A549 (cell line): ENCODE measurements at regions not wholly inside any gene's neighbourhood (a gene's known extent, or its start where the extent isn't known, plus 50 kb on each side); places are given as distances from the start of the nearest gene placed in this dataset.

Experiments used
- ATAC-seq, 2 experiments: fragments of 200-7000 bp in 1 of 2; fragments of >200 bp in 1 of 2; cut with Nextera tagmentation in 1 of 2; cut with Tn5 transposase in 1 of 2; 3 replicates each; pipeline versions ENCODE4 v1.8.0 to v1.9.1; 2018 to 2020; ENCODE audit warnings: mild to moderate bottlenecking in 1 of 2, moderate library complexity in 1 of 2
- CTCF ChIA-PET: fragments of 300-600 bp; sonication (Branson Sonifier 250); formaldehyde crosslinking; extraction: SDS; loops from one replicate; lab custom pipeline; 2021; ENCODE audit warnings: antibody characterized with exemption, inconsistent platforms; lab: Yijun Ruan, JAX
- POLR2A ChIA-PET: fragments of 350-600 bp; formaldehyde crosslinking; extraction: SDS; loops from one replicate; lab custom pipeline; 2021; ENCODE audit warnings: antibody characterized with exemption, inconsistent platforms; lab: Yijun Ruan, JAX
- DNase-seq, 2 experiments: peaks; one replicate each; pipeline versions ENCODE4 v3.0.0 to v3.0.0-alpha.2; 2011 to 2016; ENCODE audit warnings: low read depth in 1 of 2, low spot score in 1 of 2
- FAIRE-seq: peaks from 2 replicates; lab custom pipeline; 2011; peaks lifted over from hg19 to GRCh38; lab: Jason Lieb, UNC
- H3K27ac ChIP-seq, 2 experiments: fragments of >200 bp; sonication (Bioruptor Twin); formaldehyde crosslinking; 3 replicates each; pipeline ENCODE4 v1.5.1; 2016 to 2017
- H3K4me1 ChIP-seq: fragments of >200 bp; sonication (Bioruptor Twin); formaldehyde crosslinking; 3 replicates; pipeline ENCODE4 v1.6.1; 2016
- H3K4me2 ChIP-seq: fragments of >200 bp; sonication (Bioruptor Twin); formaldehyde crosslinking; 3 replicates; pipeline ENCODE4 v1.6.1; 2016
- H3K4me3 ChIP-seq: fragments of >200 bp; sonication (Bioruptor Twin); formaldehyde crosslinking; 3 replicates; pipeline ENCODE4 v1.5.1; 2016
- H3K9me3 ChIP-seq: fragments of >200 bp; sonication (Bioruptor Twin); formaldehyde crosslinking; 3 replicates; pipeline ENCODE4 v1.6.1; 2016
- ATOH8 ChIP-seq: fragments of 250-450 bp; sonication (Bioruptor Pico); IDR thresholded peaks from 2 replicates; pipeline ENCODE4 v1.5.0; 2020; ENCODE audit warnings: low read depth, mild to moderate bottlenecking, moderate library complexity
- BCL3 ChIP-seq: fragments of >200 bp; sonication (Bioruptor Twin); formaldehyde crosslinking; IDR thresholded peaks from 3 replicates; pipeline ENCODE4 v1.6.1; 2016
- CBX2 ChIP-seq: fragments of 200-600 bp; sonication (generic); IDR thresholded peaks from 2 replicates; pipeline ENCODE4 v1.6.1; 2016; ENCODE audit warnings: low read depth, mild to moderate bottlenecking, borderline replicate concordance
- EHF ChIP-seq: fragments of 250-450 bp; sonication (Bioruptor Pico); IDR thresholded peaks from 2 replicates; pipeline ENCODE4 v1.5.0; 2020; ENCODE audit warnings: mild to moderate bottlenecking
- ELK1 ChIP-seq: fragments of 150-350 bp; IDR thresholded peaks from 2 replicates; pipeline ENCODE4 v1.6.1; 2014; ENCODE audit warnings: low read depth, mild to moderate bottlenecking, low read length
- HES2 ChIP-seq: fragments of >200 bp; sonication (Bioruptor Twin); formaldehyde crosslinking; IDR thresholded peaks from 2 replicates; pipeline ENCODE4 v1.6.1; 2016
- HEYL ChIP-seq: fragments of 250-450 bp; sonication (Bioruptor Pico); IDR thresholded peaks from 2 replicates; pipeline ENCODE4 v1.8.0; 2021; ENCODE audit warnings: mild to moderate bottlenecking, moderate library complexity
- KDM1A ChIP-seq: fragments of 200-600 bp; sonication (generic); IDR thresholded peaks from 2 replicates; pipeline ENCODE4 v1.6.1; 2016; ENCODE audit warnings: low read depth, mild to moderate bottlenecking
- MYC ChIP-seq: IDR thresholded peaks from 2 replicates; pipeline ENCODE4 v1.6.1; 2012; ENCODE audit warnings: mild to moderate bottlenecking, inconsistent platforms, low read length, improper control_type of control experiment, borderline replicate concordance
- NFE2L2 ChIP-seq: fragments of 150-350 bp; conservative IDR thresholded peaks from 2 replicates; pipeline ENCODE4 v1.6.1; 2014; ENCODE audit warnings: low read length
- POLR2AphosphoS2 ChIP-seq: conservative IDR thresholded peaks from 2 replicates; pipeline ENCODE4 v1.6.1; 2012; ENCODE audit warnings: low read length, improper control_type of control experiment, inconsistent platforms
- RAD21 ChIP-seq, 2 experiments: fragments of >200 bp in 1 of 2; sonication (Bioruptor Twin) in 1 of 2; formaldehyde crosslinking in 1 of 2; IDR thresholded peaks in 1 of 2; conservative IDR thresholded peaks in 1 of 2; 2 replicates in 1 of 2; 3 replicates in 1 of 2; pipeline ENCODE4 v1.6.1; 2012 to 2018; ENCODE audit warnings: inconsistent platforms in 1 of 2
- RFX5 ChIP-seq: fragments of 450-650 bp; IDR thresholded peaks from 2 replicates; pipeline ENCODE4 v1.7.1; 2014; ENCODE audit warnings: antibody characterized with exemption, mild to moderate bottlenecking, moderate library complexity
- SREBF2 ChIP-seq: fragments of 450-650 bp; IDR thresholded peaks from 2 replicates; pipeline ENCODE4 v1.6.1; 2014; ENCODE audit warnings: mild to moderate bottlenecking, moderate library complexity
- TFCP2L1 ChIP-seq: fragments of 250-450 bp; sonication (Bioruptor Pico); IDR thresholded peaks from 2 replicates; pipeline ENCODE4 v1.5.0; 2021; ENCODE audit warnings: mild to moderate bottlenecking
- USF2 ChIP-seq: fragments of 450-650 bp; IDR thresholded peaks from 2 replicates; pipeline ENCODE4 v1.6.1; 2014; ENCODE audit warnings: antibody characterized with exemption
- ZC3H11A ChIP-seq: fragments of 450-650 bp; IDR thresholded peaks from 2 replicates; pipeline ENCODE4 v1.6.1; 2014; ENCODE audit warnings: antibody characterized with exemption, mild to moderate bottlenecking
- ZSCAN20 ChIP-seq: fragments of 250-450 bp; sonication (Bioruptor Pico); IDR thresholded peaks from 2 replicates; pipeline ENCODE4 v1.8.0; 2022; ENCODE audit warnings: mild to moderate bottlenecking, moderate library complexity
- WGBS: methylation state at CpG from one replicate; pipeline ENCODE4 v1.1.6; 2017; ENCODE audit errors: missing lambda C conversion rate; 5-methylcytosine and 5-hydroxymethylcytosine counted together
- TF ChIP-seq, protein P1 (sequence below): fragments of >200 bp; sonication (Bioruptor Twin); formaldehyde crosslinking; IDR thresholded peaks from 3 replicates; pipeline ENCODE4 v1.5.1; 2016
- TF ChIP-seq, protein P2 (sequence below): IDR thresholded peaks from 2 replicates; pipeline ENCODE4 v1.6.1; 2012; ENCODE audit warnings: low read depth, borderline replicate concordance
- TF ChIP-seq, protein P3 (sequence below): fragments of 250-450 bp; sonication (Bioruptor Pico); IDR thresholded peaks from 2 replicates; pipeline ENCODE4 v1.5.0; 2021; ENCODE audit warnings: mild to moderate bottlenecking, moderate library complexity, borderline replicate concordance

DNA sequence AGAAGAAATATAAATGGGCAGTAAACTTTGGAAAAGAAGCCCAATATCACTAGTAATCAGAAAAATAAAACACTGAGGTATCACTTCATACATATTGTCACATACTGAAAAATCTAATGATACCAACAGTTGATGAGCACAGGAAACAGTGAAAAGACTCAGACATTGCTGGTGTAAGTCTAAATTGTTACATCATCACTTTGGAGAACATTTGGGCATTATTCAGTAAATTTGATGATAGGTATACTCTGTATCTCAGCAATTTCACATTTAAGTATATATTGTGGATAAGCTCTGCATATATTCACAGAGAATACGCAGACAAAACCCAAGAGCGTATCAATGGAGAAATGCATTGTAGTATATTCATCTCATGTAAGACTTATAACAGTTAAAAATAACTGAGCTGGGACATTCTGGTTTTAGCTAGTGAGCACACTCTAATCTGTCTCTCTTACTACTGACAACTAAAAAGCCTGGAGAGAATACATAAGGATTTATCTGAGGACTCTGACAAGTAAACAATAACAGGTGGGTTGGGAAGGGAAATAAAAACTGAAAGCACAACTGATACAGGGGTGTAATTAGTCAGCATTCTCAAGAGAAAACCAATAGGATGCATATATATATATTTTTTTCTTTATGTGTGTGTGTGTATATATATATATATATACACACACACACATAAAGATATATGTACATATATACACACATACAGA lies 212.7 kb upstream of the JUN start:
- no peak for DNase-seq

GRCh38 chr1:58997060-58997411 lies 213.2 kb upstream of the JUN start:
- DNase-seq, result no peak
- WGBS, result 21% methylated on average over 1 of the region's 1 CpG
- ChIA-PET CTCF (no interaction called here), POLR2A (no interaction called here)
- TF ChIP-seq SREBF2 (no peak), POLR2AphosphoS2 (no peak), RFX5 (no peak), ELK1 (no peak), MYC (no peak), BCL3 (no peak)
- H3K27ac ChIP-seq, result no peak overlapping the region
- H3K9me3 ChIP-seq, result no peaks in the 10 kb centered on the region
- H3K4me2 ChIP-seq, result no peak overlapping the region
- no peak for ATAC-seq
- no peaks in the 10 kb centered on the region for H3K4me1 ChIP-seq
- H3K4me3 ChIP-seq, result no peak overlapping the region
- no peak for FAIRE-seq

More for the DNA sequence above, 212.7 kb upstream of the JUN start:
- no peak overlapping the region for H3K27ac ChIP-seq
- TF ChIP-seq, protein P1, sequence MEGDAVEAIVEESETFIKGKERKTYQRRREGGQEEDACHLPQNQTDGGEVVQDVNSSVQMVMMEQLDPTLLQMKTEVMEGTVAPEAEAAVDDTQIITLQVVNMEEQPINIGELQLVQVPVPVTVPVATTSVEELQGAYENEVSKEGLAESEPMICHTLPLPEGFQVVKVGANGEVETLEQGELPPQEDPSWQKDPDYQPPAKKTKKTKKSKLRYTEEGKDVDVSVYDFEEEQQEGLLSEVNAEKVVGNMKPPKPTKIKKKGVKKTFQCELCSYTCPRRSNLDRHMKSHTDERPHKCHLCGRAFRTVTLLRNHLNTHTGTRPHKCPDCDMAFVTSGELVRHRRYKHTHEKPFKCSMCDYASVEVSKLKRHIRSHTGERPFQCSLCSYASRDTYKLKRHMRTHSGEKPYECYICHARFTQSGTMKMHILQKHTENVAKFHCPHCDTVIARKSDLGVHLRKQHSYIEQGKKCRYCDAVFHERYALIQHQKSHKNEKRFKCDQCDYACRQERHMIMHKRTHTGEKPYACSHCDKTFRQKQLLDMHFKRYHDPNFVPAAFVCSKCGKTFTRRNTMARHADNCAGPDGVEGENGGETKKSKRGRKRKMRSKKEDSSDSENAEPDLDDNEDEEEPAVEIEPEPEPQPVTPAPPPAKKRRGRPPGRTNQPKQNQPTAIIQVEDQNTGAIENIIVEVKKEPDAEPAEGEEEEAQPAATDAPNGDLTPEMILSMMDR, result no peak
- TF ChIP-seq ZSCAN20 (CRISPR knock-in tag), result no peak
- no peak for TF ChIP-seq SREBF2
- no peak for TF ChIP-seq CBX2
- no peak for TF ChIP-seq ZC3H11A
- no peak for TF ChIP-seq HEYL
- TF ChIP-seq, protein P2, sequence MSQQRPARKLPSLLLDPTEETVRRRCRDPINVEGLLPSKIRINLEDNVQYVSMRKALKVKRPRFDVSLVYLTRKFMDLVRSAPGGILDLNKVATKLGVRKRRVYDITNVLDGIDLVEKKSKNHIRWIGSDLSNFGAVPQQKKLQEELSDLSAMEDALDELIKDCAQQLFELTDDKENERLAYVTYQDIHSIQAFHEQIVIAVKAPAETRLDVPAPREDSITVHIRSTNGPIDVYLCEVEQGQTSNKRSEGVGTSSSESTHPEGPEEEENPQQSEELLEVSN, result no peak
- TF ChIP-seq HES2, result no peak
- TF ChIP-seq ATOH8, result no peak
- TF ChIP-seq RAD21 (conservative IDR thresholded peaks at IDR 0.05 in 1 of 2, IDR thresholded peaks at IDR 0.05 in 1 of 2), result no peak
- no peak for TF ChIP-seq RFX5
- TF ChIP-seq EHF (CRISPR knock-in tag), result no peak
- no peak for TF ChIP-seq USF2
- no peak for TF ChIP-seq NFE2L2
- no peak for TF ChIP-seq KDM1A
- TF ChIP-seq, protein P3, sequence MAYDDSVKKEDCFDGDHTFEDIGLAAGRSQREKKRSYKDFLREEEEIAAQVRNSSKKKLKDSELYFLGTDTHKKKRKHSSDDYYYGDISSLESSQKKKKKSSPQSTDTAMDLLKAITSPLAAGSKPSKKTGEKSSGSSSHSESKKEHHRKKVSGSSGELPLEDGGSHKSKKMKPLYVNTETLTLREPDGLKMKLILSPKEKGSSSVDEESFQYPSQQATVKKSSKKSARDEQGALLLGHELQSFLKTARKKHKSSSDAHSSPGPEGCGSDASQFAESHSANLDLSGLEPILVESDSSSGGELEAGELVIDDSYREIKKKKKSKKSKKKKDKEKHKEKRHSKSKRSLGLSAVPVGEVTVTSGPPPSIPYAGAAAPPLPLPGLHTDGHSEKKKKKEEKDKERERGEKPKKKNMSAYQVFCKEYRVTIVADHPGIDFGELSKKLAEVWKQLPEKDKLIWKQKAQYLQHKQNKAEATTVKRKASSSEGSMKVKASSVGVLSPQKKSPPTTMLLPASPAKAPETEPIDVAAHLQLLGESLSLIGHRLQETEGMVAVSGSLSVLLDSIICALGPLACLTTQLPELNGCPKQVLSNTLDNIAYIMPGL, result no peak
- TF ChIP-seq TFCP2L1 (CRISPR knock-in tag), result no peak
- ChIA-PET POLR2A (no interaction called here), CTCF (no interaction called here)
- FAIRE-seq, result no peak
- no peak overlapping the region for H3K4me3 ChIP-seq
- ATAC-seq, result no peak
- H3K4me1 ChIP-seq, result no peaks in the 10 kb centered on the region
- WGBS, result 100% methylated on average over 2 of the region's 2 CpGs
- no peak overlapping the region for H3K4me2 ChIP-seq
- H3K9me3 ChIP-seq, result no peaks in the 10 kb centered on the region
